ENCODE measurements at regions not wholly inside any gene's neighbourhood (a gene's known extent, or its start where the extent isn't known, plus 50 kb on each side); places are given as distances from the start of the nearest gene placed in this dataset.

DNA sequence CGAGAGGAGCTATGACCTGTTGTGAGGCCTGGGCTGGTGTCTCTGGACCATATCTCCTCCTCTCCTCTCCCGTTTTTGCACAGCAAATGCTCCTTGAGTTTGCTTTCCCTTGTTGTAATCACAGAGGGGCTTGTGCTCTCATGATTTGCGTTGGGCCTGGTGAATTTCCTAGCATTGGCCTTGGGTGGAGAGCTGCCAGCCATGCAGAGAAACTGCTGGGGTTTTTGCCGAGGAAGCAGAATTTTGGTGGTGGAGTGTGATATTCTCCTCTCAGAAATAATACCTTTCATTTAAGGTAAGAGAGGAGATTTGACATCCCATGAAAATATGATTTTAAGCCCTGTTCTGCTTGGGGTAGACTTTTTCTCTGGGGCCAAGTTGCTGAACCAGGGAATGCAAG lies 175.7 kb upstream of the CADM1 start:
- TF ChIP-seq, protein P1, sequence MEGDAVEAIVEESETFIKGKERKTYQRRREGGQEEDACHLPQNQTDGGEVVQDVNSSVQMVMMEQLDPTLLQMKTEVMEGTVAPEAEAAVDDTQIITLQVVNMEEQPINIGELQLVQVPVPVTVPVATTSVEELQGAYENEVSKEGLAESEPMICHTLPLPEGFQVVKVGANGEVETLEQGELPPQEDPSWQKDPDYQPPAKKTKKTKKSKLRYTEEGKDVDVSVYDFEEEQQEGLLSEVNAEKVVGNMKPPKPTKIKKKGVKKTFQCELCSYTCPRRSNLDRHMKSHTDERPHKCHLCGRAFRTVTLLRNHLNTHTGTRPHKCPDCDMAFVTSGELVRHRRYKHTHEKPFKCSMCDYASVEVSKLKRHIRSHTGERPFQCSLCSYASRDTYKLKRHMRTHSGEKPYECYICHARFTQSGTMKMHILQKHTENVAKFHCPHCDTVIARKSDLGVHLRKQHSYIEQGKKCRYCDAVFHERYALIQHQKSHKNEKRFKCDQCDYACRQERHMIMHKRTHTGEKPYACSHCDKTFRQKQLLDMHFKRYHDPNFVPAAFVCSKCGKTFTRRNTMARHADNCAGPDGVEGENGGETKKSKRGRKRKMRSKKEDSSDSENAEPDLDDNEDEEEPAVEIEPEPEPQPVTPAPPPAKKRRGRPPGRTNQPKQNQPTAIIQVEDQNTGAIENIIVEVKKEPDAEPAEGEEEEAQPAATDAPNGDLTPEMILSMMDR (conservative IDR thresholded peaks at IDR 0.05 in 1 of 2, IDR thresholded peaks at IDR 0.05 in 1 of 2; ENCODE audit: extremely low read depth in 1 of 2, insufficient read depth in 1 of 2, low read depth in 1 of 2, low read length in 2 of 2) = no peak
- no peak for TF ChIP-seq EZH2 (IDR thresholded peaks at IDR 0.05; ENCODE audit: borderline replicate concordance, low read length)

Measured in mammary epithelial cell (primary cell).